Gastrocnemius medialis (tissue), 4 donors: ENCODE measurements at regions not wholly inside any gene's neighbourhood (a gene's known extent, or its start where the extent isn't known, plus 50 kb on each side); places are given as distances from the start of the nearest gene placed in this dataset.

Experiments used
- ATAC-seq, 2 donors: fragments of 150-250 bp; one replicate each; pipeline ENCODE4 v1.9.1; 2016
- DNase-seq, 2 donors: peaks; one replicate each; pipeline ENCODE4 v3.0.0-alpha.2; 2019
- H3K27ac ChIP-seq, 4 donors: fragments of 200-600 bp; sonication (generic); 1 replicate in 1 of 4; 2 replicates in 3 of 4; pipeline ENCODE4 v1.5.1; 2016 to 2018; ENCODE audit warnings: mild to moderate bottlenecking in 2 of 4, moderate library complexity in 1 of 4
- H3K27me3 ChIP-seq, 3 donors: fragments of 200-600 bp; sonication (generic) in 2 of 3; 1 replicate in 1 of 3; 2 replicates in 2 of 3; pipeline versions ENCODE4 v1.5.1 to v1.6.0; 2016 to 2019; ENCODE audit warnings: mild to moderate bottlenecking in 1 of 3, moderate library complexity in 1 of 3
- H3K36me3 ChIP-seq, 2 donors: fragments of 200-600 bp; sonication (generic) in 1 of 2; one replicate each; pipeline ENCODE4 v1.5.1; 2017 to 2018
- H3K4me1 ChIP-seq, 2 donors: fragments of 200-600 bp; sonication (generic) in 1 of 2; one replicate each; pipeline ENCODE4 v1.5.1; 2016 to 2017; ENCODE audit warnings: mild to moderate bottlenecking in 2 of 2
- H3K4me3 ChIP-seq, 4 donors: fragments of 200-600 bp; sonication (generic) in 3 of 4; 1 replicate in 1 of 4; 2 replicates in 3 of 4; pipeline ENCODE4 v1.5.1; 2016 to 2019; ENCODE audit warnings: mild to moderate bottlenecking in 2 of 4
- H3K9me3 ChIP-seq, 3 donors: fragments of 200-600 bp; sonication (generic) in 2 of 3; 1 replicate in 1 of 3; 2 replicates in 2 of 3; pipeline ENCODE4 v1.5.1; 2016 to 2019
- CTCF ChIP-seq, 5 experiments: fragments of 450-650 bp in 3 of 5; fragments of 200-600 bp in 2 of 5; sonication (generic) in 2 of 5; IDR thresholded peaks in 4 of 5; conservative IDR thresholded peaks in 1 of 5; 1 replicate in 4 of 5; 2 replicates in 1 of 5; pipeline ENCODE4 v1.5.1; 2016 to 2019; ENCODE audit warnings: antibody characterized with exemption in 5 of 5, mild to moderate bottlenecking in 3 of 5, moderate library complexity in 3 of 5
- POLR2A ChIP-seq, 2 donors: fragments of 450-650 bp; IDR thresholded peaks; one replicate each; pipeline ENCODE4 v1.6.1; 2017; ENCODE audit warnings: antibody characterized with exemption in 2 of 2, mild to moderate bottlenecking in 2 of 2, moderate library complexity in 2 of 2
- in situ Hi-C, 4 donors: fragments of 200-750 bp; cut with MboI; loops; one replicate each; pipeline versions ENCODE4 v1.15.0 to v1.8.0; 2017; ENCODE audit warnings: low sequenced_read_pairs in 4 of 4
- intact Hi-C: fragments of 100-400 bp; cut with DNase I; formaldehyde crosslinking; loops from one replicate; pipeline ENCODE4 v1.15.1; 2023; ENCODE audit warnings: low total_unique reads

DNA sequence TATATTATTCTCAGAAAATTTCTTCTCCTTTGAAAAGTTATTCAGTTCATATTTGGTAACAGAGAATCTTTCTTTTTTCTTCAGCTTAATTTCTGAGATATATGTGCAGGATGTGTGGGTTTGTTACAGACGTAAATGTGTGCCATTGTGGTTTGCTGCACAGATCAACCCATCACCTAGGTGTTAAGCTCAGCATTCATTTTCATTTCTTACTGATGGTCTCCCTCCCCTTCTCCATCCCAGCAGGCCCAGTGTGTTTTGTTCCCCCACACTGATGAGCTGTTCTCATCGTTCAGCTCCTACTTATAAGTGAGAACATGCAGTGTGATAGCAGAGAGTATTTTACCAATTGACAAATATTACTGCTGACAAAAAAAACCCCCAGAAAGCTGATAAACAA is 330.0 kb upstream of the CHD1 start:
- no peaks in the 10 kb centered on the region for H3K27me3 ChIP-seq
- DNase-seq (no peak), ATAC-seq (no peak)
- TF ChIP-seq CTCF (IDR thresholded peaks at IDR 0.05 in 4 of 5, conservative IDR thresholded peaks at IDR 0.05 in 1 of 5) (no peak), POLR2A (IDR thresholded peaks at IDR 0.05) (no peak)
- no peak overlapping the region for H3K4me3 ChIP-seq
- H3K36me3 ChIP-seq = no peaks in the 10 kb centered on the region
- no peak overlapping the region for H3K27ac ChIP-seq
- H3K4me1 ChIP-seq = no peaks in the 10 kb centered on the region
- intact Hi-C loops = no loop called here
- in situ Hi-C loops = no loop called here
- H3K9me3 ChIP-seq = no peaks in the 10 kb centered on the region

DNA sequence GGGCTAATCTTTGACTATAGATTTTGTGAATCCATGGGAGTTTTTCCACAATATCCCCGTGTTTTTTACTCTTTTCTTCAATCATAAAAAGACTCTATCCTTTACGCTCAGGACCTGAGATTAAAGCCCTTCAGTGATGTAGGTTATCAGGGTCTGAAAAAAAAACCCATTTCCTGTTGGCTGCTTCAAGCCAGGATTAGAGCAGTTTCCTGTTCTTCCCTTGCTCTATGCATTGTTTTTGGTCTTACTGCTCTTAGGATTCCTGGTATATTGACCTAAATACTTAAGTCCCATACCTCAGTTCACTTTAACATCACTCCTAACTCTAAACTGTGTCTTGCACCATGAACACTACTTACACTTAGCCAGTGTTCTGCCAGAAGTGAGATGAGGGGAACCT is 319.3 kb upstream of the CHD1 start:
- H3K4me1 ChIP-seq = no peaks in the 10 kb centered on the region
- H3K27ac ChIP-seq = no peak overlapping the region
- no peaks in the 10 kb centered on the region for H3K36me3 ChIP-seq
- no peaks in the 10 kb centered on the region for H3K27me3 ChIP-seq
- ATAC-seq (no peak), DNase-seq (no peak)
- in situ Hi-C loops = no loop called here
- no peak overlapping the region for H3K4me3 ChIP-seq
- intact Hi-C loops = no loop called here
- TF ChIP-seq CTCF (IDR thresholded peaks at IDR 0.05 in 4 of 5, conservative IDR thresholded peaks at IDR 0.05 in 1 of 5) = no peak
- TF ChIP-seq POLR2A (IDR thresholded peaks at IDR 0.05) = no peak
- no peaks in the 10 kb centered on the region for H3K9me3 ChIP-seq

GRCh38 chr5:99247346-99247745 is 318.5 kb upstream of the CHD1 start:
- in situ Hi-C loops (no loop called here), intact Hi-C loops (no loop called here)
- H3K4me1 ChIP-seq = no peaks in the 10 kb centered on the region
- no peak for DNase-seq
- H3K4me3 ChIP-seq = no peak overlapping the region
- no peak for TF ChIP-seq POLR2A (IDR thresholded peaks at IDR 0.05)
- TF ChIP-seq CTCF (IDR thresholded peaks at IDR 0.05 in 4 of 5, conservative IDR thresholded peaks at IDR 0.05 in 1 of 5) = no peak
- H3K9me3 ChIP-seq = no peaks in the 10 kb centered on the region
- no peak for ATAC-seq
- H3K27me3 ChIP-seq = no peaks in the 10 kb centered on the region
- no peak overlapping the region for H3K27ac ChIP-seq
- no peaks in the 10 kb centered on the region for H3K36me3 ChIP-seq

- in situ Hi-C loops = no loop called here
- no peak for ATAC-seq
These were observed 314.3 kb upstream of the CHD1 start for GRCh38 chr5:99243111-99243510.

More at GRCh38 chr5:99243111-99243510, 314.3 kb upstream of the CHD1 start:
- H3K4me3 ChIP-seq = no peak overlapping the region
- TF ChIP-seq CTCF (IDR thresholded peaks at IDR 0.05 in 4 of 5, conservative IDR thresholded peaks at IDR 0.05 in 1 of 5) = no peak
- no peak for TF ChIP-seq POLR2A (IDR thresholded peaks at IDR 0.05)
- H3K36me3 ChIP-seq = no peaks in the 10 kb centered on the region
- intact Hi-C loops = no loop called here
- H3K9me3 ChIP-seq = no peaks in the 10 kb centered on the region
- DNase-seq = no peak
- no peak overlapping the region for H3K27ac ChIP-seq
- no peaks in the 10 kb centered on the region for H3K4me1 ChIP-seq
- H3K27me3 ChIP-seq = no peaks in the 10 kb centered on the region
